GM19395 (cell line): ENCODE measurements at regions not wholly inside any gene's neighbourhood (a gene's known extent, or its start where the extent isn't known, plus 50 kb on each side); places are given as distances from the start of the nearest gene placed in this dataset.
"Not testable (repeated sequence)": the region's sequence is repeated elsewhere in the genome, so short reads cannot be mapped to it uniquely, and the experiment has no call there.

Source experiments
- ATAC-seq: cut with Tn5 transposase; IDR thresholded peaks from one replicate; pipeline ENCODE4 v1.9.1; 2021; ENCODE audit warnings: mild to moderate bottlenecking, moderate library complexity; ENCODE audit not compliant: unreplicated experiment

GRCh38 chr13:63249411-63250187 is 1834.0 kb upstream of the PCDH20 start:
- ATAC-seq = no peak

GRCh38 chr13:63236667-63237396 is 1821.2 kb upstream of the PCDH20 start:
- ATAC-seq = not testable (repeated sequence)

- not testable (repeated sequence) for ATAC-seq
These were observed 1802.9 kb upstream of the PCDH20 start for GRCh38 chr13:63218596-63218995.

GRCh38 chr13:63209330-63210017 is 1793.8 kb upstream of the PCDH20 start:
- no peak for ATAC-seq

- ATAC-seq = no peak
These were observed 1793.2 kb upstream of the PCDH20 start for GRCh38 chr13:63208826-63209225.

- ATAC-seq = no peak
These were observed 1790.8 kb upstream of the PCDH20 start for GRCh38 chr13:63206461-63206860.

- ATAC-seq = no peak
These were observed 1785.8 kb upstream of the PCDH20 start for GRCh38 chr13:63201493-63201892.

- ATAC-seq = no peak
These were observed 1783.9 kb upstream of the PCDH20 start for GRCh38 chr13:63199508-63199907.

- no peak for ATAC-seq
These were observed 1782.4 kb upstream of the PCDH20 start for GRCh38 chr13:63198071-63198470.

GRCh38 chr13:63195726-63196125 is 1780.1 kb upstream of the PCDH20 start:
- no peak for ATAC-seq

GRCh38 chr13:63190742-63191141 is 1775.1 kb upstream of the PCDH20 start:
- ATAC-seq = no peak

- ATAC-seq = no peak
These were observed 1774.6 kb upstream of the PCDH20 start for GRCh38 chr13:63190219-63190618.

- no peak for ATAC-seq
These were observed 1774.1 kb upstream of the PCDH20 start for GRCh38 chr13:63189712-63190111.

GRCh38 chr13:63184693-63185092 is 1769.0 kb upstream of the PCDH20 start:
- no peak for ATAC-seq

GRCh38 chr13:63175536-63175935 is 1759.9 kb upstream of the PCDH20 start:
- no peak for ATAC-seq

GRCh38 chr13:63167699-63168337 is 1752.2 kb upstream of the PCDH20 start:
- ATAC-seq = no peak

GRCh38 chr13:63166345-63166744 is 1750.7 kb upstream of the PCDH20 start:
- no peak for ATAC-seq

GRCh38 chr13:63163903-63164302 is 1748.3 kb upstream of the PCDH20 start:
- no peak for ATAC-seq

- no peak for ATAC-seq
These were observed 1745.6 kb upstream of the PCDH20 start for GRCh38 chr13:63161219-63161618.

GRCh38 chr13:63156816-63157215 is 1741.2 kb upstream of the PCDH20 start:
- ATAC-seq = no peak

- ATAC-seq = no peak
These were observed 1733.7 kb upstream of the PCDH20 start for GRCh38 chr13:63149375-63149774.
